HL-60/S4 treated with phorbol 12-myristate 13-acetate at 8.2 ng/mL for 4 days and 3 days (cell line): ENCODE measurements at regions not wholly inside any gene's neighbourhood (a gene's known extent, or its start where the extent isn't known, plus 50 kb on each side); places are given as distances from the start of the nearest gene placed in this dataset.

Source experiments
- in situ Hi-C: fragments of 300-500 bp; cut with MboI; formaldehyde crosslinking; loops from 2 replicates; pipeline ENCODE4 v1.15.0; 2022; ENCODE audit warnings: low sequenced_read_pairs

DNA sequence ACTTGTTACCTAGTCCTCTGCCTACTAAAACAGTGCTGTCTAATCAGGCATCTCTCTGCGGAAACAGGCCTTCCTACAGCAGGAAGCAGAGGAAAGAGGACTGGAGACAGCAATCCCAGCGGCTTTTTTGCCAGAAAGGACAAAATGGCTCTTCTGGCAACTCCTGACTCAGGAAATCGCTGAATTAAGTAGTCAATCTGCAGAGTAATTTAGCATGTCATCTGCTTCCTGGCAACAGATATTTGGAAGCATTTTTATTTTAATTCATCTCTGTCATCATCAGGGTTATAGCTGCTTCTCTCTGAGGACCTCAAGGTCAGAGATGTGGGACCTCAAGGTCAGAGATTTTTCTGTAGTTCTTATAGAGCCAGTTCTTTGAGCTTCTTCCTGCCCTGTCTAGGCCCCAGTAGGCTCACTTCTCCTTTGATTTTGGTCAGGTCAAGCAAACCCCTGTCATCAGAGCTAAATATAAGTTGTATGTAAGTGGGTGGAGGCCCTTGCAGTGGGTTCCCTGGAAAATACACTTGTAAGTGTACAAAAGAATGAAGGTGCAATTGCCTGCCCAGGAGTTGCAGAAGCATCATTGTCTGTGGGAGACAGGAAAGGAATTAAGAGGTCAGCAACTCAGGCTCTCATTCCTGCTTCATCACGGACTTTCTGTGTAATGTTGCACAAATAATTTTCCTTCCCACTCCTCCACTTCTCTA lies 229.4 kb downstream of the ALDH8A1 start:
- in situ Hi-C loops, result no loop called here

DNA sequence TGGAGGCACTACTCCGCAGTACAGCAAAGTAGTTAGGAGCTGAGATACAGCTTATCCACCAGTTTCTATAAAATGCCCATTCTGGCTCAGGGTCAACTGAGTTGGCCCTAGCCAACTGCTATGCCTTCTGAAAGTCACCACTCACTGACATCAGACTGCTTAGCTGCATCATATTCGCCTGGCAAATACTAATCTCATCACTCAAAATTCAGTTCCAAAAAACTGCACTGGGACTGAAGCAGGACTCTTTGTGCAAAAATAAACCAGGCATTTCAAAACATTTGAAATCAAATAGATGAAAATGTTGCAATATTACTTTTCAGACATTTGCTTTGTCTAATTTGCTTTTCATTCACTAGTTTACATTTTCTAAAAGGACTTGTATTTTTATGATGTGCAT lies 230.0 kb downstream of the ALDH8A1 start:
- in situ Hi-C loops, result no loop called here

DNA sequence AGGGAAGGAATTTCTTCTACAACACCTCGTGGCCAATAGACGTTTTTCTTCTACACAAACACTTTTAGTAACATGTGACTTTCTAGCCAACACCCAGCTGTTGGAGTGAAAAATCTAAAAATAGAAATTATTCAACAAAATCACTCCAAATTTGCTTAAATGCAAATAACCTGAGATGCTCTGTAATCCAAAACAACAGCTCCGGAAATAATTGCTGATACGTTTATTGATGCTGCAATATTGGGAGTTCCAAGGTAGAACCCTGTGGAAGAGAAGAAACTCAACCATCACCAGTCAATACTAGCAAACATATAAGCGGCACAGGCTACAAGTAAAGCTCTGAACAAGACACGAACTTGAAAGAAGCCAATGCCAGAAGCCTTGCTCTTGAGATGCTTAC lies 230.6 kb downstream of the ALDH8A1 start:
- in situ Hi-C loops, result no loop called here

DNA sequence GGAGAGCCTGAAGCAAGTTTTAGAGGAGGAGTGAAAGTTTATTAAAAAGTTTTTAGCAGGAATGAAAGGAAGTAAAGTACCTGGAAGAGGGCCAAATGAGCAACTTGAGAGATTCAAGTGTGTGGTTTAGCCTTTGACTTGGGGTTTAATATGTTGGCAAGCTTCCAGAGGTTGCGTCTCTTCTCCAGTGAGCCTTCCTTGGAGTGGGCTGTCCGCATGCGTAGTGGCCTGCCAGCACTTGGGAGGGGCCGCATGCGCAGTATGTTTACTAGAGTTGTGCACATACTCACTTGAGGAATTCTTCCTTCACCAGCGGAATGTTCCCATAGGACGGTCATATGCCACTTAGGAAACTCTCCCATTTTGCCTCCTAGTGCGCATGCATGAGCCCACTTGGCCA lies 235.2 kb downstream of the ALDH8A1 start:
- in situ Hi-C loops, result no loop called here

DNA sequence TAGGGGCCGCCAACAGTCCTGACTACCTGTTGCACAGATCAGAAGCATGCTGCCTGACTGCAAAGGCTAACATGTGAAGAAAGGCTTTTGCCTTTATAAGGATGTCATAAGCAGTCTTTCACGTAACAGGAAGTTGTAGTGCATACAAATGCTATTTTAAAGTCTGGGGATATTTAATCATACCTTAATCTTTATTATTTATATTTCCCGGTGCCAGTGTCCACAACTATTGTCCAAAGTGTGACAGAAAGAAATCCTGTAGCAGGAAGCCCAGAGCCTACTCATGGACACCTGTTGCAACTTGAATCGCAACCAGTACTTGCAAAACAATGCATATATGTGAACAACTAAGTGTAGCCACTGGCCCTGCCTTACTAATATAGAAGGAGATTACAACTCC lies 235.8 kb downstream of the ALDH8A1 start:
- in situ Hi-C loops, result no loop called here

DNA sequence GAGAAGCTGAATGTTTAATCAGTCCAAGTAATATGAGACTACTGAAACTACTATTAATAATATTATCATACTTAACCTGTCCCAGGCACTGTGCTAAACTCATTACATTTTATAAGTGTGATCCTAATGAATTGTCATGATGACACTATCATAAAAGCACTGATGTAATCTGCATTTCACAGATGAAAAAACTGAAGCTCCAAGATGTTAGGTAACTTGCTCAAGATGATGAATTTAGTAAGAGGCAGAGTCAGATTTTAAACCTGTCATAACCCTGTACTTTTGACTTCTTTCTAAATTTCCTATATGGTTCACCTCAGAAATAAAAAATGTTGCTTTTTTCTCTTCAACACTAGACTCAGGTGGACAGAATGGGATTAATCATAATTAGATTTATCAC lies 237.6 kb downstream of the ALDH8A1 start:
- in situ Hi-C loops, result no loop called here

DNA sequence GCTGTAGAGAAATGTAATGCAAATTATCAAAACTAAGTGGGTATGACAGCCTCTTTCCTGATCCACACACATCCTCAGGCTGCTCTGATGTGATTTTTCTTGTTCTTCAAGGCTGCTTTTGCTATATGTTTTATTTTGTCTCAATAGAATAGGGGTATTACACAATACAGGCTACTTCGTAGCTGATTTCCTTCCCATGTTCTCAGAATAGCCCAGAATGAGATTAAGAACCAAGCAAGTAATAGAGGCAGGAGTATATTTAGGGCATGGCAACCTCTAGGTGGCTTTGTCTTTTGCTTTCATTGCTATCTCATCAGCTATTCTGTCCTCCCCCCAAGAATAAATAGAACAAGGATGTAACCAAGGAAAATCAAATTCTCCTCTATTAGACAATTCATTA lies 241.8 kb downstream of the ALDH8A1 start:
- in situ Hi-C loops, result no loop called here

DNA sequence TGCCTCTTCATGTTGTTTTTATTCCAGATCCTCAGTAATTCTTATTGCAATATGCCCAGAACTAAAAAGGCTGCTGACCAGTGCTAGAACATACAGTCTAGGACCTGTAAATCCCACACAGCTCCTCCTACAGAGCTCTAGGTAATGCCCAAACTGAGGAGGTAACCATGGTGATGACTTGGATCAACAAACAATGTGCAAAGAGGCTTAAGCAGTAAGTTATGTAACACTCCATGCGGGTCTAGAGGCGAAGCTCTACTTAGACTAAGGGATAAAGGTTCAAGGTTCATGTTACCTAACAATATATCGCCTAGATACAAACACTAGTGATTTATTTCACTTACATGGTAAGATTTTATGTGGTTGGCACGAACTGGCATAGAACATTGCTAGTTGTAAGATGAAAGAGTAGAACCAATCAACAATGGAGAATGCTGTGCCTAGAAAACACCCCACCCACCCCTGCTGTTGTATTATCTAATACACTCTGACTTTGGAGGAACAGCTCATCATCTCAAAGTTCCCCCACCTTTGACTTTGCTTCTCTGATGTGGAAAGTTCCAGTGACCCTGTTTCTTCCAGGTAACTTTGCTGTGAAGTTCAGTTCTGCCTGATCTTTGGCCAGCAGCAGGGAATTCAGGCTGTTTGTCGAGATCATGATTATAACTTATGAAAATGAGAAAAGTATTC lies 242.4 kb downstream of the ALDH8A1 start:
- in situ Hi-C loops, result no loop called here

DNA sequence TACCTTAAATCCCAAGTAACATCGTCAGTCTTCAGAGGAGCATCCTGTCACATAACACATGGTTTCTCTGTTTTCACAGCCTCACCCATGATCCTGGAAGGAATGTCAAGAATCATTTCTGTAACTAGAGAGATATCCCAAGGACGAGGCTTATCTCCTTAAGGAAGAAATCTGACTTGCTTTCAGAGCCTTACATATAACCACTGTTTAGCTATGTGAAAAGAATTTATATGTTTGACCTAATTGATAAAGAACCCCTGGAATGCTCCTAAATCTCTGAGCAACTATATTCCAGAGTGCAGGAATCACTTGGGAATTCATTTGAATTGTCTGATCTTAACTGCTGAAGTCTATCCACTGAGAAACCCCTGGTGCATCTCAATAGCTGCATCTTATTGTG lies 243.1 kb downstream of the ALDH8A1 start:
- in situ Hi-C loops, result no loop called here

DNA sequence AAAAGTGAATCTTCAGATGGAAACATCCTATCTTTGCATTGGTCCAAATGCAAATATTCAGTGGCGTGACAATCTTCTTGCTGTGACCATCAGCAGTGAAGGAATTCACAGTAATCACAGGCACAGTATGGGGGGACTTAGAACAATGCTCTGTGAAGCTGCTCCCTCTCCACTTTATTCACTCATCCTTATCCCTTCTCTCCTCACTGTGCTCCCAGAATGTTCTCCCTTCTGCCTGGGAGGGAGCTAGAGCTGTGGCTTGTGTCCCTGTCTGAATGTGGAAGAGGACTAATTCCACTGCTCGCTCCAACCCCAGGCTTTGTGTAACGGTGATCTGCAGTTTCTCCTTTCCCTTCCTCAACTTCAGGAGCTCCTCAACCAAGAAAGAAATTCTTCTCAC lies 243.7 kb downstream of the ALDH8A1 start:
- in situ Hi-C loops, result no loop called here

DNA sequence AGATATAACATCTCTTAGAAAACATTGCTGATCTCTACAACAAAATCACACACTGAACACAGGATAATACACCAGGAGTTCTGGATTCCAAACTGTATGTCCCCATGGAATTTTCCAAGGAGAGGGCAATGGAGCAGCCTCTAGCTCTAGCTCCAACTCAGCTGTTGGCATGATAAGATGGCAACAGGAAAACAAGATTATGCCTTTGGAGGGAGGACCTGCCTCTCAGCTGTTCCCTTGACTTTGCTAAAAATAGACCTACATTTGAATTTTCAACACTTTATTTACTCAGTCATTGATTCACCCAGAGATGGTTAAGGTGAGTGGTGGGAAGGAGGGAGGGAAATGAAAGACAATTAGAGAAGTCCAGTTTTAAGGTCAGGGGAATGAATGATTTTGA lies 246.7 kb downstream of the ALDH8A1 start:
- in situ Hi-C loops, result no loop called here

DNA sequence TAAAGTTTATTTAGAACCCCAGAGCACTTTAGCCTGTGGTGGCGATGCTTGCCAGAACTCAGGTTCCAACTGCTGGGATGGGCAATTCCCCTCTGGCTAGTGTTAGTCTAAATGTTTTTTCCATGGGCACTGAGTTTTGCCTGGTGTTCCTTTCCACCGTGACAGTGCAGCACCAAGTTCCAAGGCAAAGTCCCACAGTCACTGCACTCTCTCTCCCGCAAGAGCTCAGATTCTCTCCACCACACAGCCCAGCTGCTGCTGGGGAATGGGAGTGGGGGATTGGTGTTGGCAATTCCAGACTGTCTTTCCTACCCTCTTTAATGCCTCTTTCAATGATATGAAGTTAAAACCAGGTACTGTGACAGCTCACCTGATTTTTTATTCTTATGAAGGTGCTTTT lies 247.6 kb downstream of the ALDH8A1 start:
- in situ Hi-C loops, result no loop called here

DNA sequence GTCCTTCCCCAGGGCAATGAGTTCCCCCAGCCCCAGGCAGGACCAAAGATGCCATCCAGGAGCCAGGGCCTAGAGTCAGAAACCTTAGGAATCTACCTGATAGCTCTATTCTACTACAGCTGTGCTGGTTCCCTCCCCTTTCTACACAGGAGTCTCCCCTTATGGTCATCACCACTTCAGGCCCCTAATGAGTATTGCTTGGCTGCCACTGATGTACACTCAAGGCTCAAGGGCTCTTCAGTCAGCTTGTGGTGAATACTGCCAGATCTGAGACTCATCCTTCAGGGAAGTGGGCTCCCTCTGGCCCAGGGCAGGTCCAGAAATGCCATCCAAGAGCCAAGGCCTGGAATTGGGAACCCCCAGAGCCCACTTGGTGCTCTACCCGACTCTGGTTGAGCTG lies 248.6 kb downstream of the ALDH8A1 start:
- in situ Hi-C loops, result no loop called here

DNA sequence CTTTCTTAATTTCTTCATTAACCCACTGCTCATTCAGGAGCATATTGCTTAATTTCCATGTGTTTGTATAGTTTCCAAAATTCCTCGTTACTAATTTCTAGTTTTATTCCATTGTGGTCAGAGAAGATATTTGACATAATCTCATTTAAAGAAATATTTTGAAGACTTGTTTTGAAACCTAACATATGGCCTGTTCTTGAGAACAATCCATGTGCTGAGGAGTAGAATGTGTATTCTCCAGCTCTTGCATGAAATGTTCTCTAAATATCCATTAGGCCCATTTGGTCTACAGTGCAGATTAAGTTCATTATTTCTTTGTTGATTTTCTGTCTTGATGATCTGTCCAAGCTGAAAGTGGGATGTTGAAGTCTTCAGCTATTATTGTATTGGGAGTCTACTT lies 251.7 kb downstream of the ALDH8A1 start:
- in situ Hi-C loops, result no loop called here

DNA sequence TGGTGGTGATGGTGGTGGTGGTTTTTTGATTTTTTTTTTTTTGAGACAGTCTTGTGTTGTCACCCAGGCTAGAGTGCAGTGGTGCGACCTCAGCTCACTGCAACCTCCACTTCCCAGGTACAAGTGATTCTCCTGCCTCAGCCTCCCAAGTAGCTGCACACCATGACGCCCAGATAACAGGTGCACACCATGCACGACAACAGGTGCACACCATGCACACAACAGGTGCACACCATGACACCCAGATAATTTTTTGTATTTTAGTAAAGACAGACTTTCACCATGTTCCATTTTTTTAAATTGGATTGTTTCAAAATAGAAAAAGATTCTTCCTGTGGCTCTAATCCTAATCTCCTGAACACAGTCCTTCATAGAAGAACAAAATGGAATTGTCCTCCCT lies 257.9 kb downstream of the ALDH8A1 start:
- in situ Hi-C loops, result no loop called here

DNA sequence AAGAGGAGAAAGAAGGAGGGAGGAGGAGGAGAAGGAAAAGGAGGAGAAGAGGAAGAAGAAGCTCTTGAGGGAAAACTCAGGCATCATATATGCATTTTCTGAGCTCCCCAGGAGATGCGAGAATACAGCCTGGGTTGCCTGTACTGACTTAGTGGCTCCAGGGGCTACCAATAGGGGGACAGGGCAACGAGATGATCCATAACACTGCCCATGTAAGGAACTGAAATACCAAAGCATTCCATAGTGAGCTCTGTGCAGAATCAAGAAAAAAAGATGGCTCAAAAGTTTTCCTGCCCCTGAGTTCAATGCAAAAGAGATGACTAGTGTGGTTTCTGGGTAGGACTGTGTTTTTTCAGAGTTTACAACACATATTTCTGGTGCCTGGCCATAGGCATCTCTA lies 258.7 kb downstream of the ALDH8A1 start:
- in situ Hi-C loops, result no loop called here

DNA sequence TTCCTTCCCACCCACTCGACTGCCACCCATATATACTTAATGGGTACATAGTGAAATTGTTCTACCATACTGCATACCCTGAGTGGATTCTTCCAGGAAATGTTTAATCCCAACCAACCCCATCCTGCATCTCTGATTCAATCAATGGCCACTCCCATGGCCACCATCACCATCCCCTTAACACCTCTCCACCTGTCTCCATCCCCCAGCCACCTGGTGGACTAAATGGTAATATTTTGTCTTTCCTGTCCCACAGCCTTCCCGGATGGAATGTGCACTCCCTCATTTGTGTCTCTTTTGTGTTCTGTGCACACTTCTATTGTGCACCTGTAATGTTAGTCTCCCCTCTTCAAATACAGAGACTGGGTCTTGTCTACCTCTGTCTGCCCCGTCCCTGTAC lies 259.9 kb downstream of the ALDH8A1 start:
- in situ Hi-C loops, result no loop called here

DNA sequence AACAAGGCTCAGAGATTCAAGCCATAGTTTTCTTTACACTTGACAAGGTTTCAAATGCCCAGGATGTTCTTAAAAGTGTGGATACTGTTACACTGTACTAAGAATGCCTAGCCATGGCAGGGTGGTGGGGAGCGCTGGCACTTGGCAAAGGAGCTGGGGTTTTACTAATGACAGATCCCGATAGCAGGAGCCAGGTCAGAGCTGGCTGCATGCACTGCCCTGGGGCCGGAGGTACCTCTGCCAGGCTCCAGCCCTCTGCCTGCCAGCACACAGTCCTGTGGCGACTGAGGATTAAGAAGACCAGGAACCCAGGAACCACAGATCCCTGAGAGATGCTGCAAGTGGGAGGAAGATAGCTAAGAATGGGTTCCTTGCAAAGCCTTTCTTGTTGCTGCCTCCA lies 260.3 kb downstream of the ALDH8A1 start:
- in situ Hi-C loops, result no loop called here

DNA sequence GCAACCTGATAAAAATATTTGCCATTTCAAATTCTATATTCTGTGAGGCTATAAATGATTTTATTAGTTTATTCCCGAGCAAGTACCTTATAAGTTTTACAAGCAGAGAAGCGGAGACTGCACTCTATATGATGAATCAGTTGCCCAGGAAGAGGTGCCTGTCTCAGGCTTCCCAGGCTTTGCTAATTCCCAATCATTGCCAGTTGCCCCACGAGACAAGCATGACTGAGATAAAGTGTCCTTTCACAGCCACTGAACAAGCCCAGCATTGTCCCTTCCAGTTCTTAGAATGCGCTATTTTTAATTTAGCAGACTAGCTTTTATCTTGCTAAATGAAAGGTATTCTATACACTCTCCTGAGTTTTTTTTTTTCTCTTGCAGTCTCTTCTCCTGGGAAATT lies 260.7 kb downstream of the ALDH8A1 start:
- in situ Hi-C loops, result no loop called here

DNA sequence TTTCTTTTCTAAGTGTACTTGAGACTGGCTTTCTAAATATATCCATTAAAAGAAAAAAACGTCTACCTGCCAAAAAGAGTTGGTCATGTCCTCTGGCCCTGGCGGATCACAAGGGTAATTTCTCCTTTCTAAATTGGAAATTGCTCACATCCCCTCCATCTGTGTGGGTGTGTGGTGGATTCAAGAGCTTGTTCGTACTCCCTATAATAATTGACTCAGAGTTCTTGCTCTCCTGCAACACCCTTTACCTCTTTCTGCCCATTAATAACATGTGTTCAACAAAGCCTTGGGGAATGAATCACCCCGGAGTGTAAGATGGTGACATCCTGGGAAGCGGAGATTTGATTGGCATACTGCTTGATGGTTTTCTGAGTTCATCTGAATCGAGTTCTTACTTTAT lies 263.8 kb downstream of the ALDH8A1 start:
- in situ Hi-C loops, result no loop called here

DNA sequence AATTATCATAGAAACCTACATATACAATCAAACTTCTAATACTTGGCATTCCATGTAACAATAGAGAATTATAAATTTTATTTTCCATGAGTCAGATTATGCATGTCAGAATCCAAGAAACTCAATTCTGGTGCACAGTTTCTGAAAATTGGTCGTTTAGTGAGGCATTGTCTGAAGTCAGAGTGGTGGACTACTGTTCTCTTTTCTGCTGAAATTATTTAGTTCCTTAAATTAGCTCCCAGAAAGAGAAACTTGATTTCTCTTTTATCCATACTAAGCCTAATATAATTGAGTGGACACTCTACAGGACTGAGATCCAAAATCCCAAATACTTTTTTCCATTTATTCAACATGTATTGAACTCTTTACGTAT lies 265.5 kb downstream of the ALDH8A1 start:
- in situ Hi-C loops, result no loop called here

DNA sequence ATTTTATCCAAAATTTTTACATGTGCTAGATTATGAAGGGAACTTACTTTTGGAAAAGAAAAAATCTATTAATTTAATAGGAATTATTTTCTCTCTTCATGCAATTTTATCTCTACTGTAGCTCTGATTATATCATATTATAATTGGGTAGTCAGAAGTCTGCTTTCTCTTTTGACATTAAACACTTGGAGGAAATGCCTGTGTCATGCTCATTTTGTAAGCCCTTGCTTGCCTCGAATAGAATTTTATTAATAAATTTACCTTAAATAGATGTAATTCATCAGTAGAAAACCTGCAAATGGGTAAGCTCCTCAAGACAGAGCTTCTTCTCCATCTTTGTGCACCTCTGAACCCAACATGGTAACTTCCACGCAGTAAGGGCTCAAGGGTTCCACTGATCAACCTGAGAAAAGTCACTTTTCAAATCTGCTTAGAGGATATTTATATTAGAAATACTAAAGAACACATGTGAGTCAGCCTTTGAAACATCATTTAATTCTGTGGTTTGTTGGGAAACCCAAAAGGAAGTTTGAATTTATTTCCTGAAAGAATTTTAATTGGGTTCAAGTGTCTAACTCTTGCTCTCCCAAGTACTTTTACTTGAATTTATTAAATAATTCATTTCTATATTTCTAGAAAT lies 266.0 kb downstream of the ALDH8A1 start:
- in situ Hi-C loops, result no loop called here
